ENCODE measurements at regions not wholly inside any gene's neighbourhood (a gene's known extent, or its start where the extent isn't known, plus 50 kb on each side); places are given as distances from the start of the nearest gene placed in this dataset.

- no peak overlapping the region for H3K4me3 ChIP-seq (ENCODE audit: low read depth, low read length)
- no peak for FAIRE-seq
- H3K27me3 ChIP-seq (ENCODE audit: control insufficient read depth, insufficient read depth, low read length), result no peaks in the 10 kb centered on the region
- TF ChIP-seq, protein P1, sequence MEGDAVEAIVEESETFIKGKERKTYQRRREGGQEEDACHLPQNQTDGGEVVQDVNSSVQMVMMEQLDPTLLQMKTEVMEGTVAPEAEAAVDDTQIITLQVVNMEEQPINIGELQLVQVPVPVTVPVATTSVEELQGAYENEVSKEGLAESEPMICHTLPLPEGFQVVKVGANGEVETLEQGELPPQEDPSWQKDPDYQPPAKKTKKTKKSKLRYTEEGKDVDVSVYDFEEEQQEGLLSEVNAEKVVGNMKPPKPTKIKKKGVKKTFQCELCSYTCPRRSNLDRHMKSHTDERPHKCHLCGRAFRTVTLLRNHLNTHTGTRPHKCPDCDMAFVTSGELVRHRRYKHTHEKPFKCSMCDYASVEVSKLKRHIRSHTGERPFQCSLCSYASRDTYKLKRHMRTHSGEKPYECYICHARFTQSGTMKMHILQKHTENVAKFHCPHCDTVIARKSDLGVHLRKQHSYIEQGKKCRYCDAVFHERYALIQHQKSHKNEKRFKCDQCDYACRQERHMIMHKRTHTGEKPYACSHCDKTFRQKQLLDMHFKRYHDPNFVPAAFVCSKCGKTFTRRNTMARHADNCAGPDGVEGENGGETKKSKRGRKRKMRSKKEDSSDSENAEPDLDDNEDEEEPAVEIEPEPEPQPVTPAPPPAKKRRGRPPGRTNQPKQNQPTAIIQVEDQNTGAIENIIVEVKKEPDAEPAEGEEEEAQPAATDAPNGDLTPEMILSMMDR (IDR thresholded peaks at IDR 0.05; ENCODE audit: insufficient read depth, low read length, severe bottlenecking), result no peak
- DNase-seq (ENCODE audit: low read depth), result no peak
- H3K36me3 ChIP-seq (ENCODE audit: control insufficient read depth, insufficient read depth, low read length), result no peaks in the 10 kb centered on the region
Observed at GRCh38 chr13:53321296-53321801, 292.7 kb downstream of the OLFM4 start.

- Histone ChIP-seq H3K36me3 (ENCODE audit: control insufficient read depth, insufficient read depth, low read length) (no peaks in the 10 kb centered on the region), H3K4me3 (ENCODE audit: low read depth, low read length) (no peak overlapping the region), H3K27me3 (ENCODE audit: control insufficient read depth, insufficient read depth, low read length) (no peaks in the 10 kb centered on the region)
- FAIRE-seq, result no peak
- TF ChIP-seq, protein P1 (IDR thresholded peaks at IDR 0.05; ENCODE audit: insufficient read depth, low read length, severe bottlenecking), result no peak
- DNase-seq (ENCODE audit: low read depth), result no peak
Observed at GRCh38 chr13:53324656-53325055, 296.0 kb downstream of the OLFM4 start.

GRCh38 chr13:53326716-53327115 is 298.1 kb downstream of the OLFM4 start:
- no peaks in the 10 kb centered on the region for H3K36me3 ChIP-seq (ENCODE audit: control insufficient read depth, insufficient read depth, low read length)
- H3K27me3 ChIP-seq (ENCODE audit: control insufficient read depth, insufficient read depth, low read length), result no peaks in the 10 kb centered on the region
- FAIRE-seq (no peak), DNase-seq (ENCODE audit: low read depth) (no peak)
- TF ChIP-seq, protein P1 (IDR thresholded peaks at IDR 0.05; ENCODE audit: insufficient read depth, low read length, severe bottlenecking), result no peak
- H3K4me3 ChIP-seq (ENCODE audit: low read depth, low read length), result no peak overlapping the region

DNA sequence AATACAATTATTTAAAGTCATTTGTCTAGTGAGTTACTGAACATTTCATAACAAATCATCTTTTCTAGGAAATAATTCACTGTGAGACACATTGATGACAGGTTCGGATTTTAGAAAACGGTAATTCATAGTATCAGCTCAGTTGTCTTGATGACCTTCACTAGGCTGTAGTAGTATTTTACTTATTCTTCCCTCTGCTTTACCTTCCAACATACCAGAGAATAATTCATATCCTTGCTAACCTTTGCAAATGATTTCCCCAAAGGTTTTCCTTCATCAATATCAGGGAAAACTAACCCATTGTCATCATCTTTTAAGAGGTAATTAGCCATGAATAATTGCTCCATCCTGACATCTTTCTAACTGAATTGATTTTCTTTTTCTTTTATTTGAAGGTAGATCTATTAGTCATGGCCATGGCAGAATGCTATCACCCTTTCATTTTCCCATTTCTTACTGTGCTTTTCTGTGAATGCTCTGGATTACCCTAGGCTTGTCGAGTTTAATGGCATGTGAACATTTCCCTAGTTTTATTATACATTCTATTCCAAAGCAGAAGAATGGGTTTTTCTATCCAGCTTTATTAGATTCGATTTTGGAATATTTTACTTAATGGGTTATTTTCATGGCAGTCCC is 299.2 kb downstream of the OLFM4 start:
- Histone ChIP-seq H3K4me3 (ENCODE audit: low read depth, low read length) (no peak overlapping the region), H3K27me3 (ENCODE audit: control insufficient read depth, insufficient read depth, low read length) (no peaks in the 10 kb centered on the region), H3K36me3 (ENCODE audit: control insufficient read depth, insufficient read depth, low read length) (no peaks in the 10 kb centered on the region)
- TF ChIP-seq, protein P1 (IDR thresholded peaks at IDR 0.05; ENCODE audit: insufficient read depth, low read length, severe bottlenecking), result no peak
- FAIRE-seq (no peak), DNase-seq (ENCODE audit: low read depth) (no peak)

DNA sequence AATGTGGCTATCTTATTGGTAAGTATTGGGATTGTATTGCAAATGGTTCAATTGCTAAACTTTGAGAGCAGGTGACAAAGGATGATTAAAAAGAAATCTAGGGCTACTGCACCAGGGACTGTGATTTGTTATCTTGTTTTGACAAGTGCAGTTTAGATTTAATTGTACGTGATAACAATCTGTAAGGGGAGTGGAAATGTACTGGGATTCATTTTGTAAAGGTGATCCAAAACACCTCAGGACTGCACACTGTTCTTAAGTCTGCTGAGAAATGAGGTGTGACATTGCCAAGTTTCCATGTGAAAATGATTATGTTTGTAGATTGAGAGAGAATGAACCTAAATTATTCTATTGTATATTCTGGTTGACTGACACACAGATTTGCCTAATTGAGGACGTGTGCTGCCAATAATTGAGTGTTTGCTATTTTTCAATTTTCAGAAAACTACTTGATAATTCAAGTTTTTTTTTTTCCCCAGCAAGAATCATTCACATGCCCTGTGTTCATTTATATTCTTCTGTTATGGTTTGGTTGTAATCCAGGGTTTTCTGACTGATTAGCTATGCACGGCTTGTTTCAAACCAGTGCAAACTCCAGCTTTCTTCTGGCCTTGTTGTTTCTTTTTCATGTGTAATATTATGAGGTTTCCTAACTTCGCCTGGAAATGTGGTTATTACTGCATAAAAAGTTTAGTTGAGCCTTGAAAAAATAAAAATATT is 308.0 kb downstream of the OLFM4 start:
- no peaks in the 10 kb centered on the region for H3K27me3 ChIP-seq (ENCODE audit: control insufficient read depth, insufficient read depth, low read length)
- no peak overlapping the region for H3K4me3 ChIP-seq (ENCODE audit: low read depth, low read length)
- TF ChIP-seq, protein P1 (IDR thresholded peaks at IDR 0.05; ENCODE audit: insufficient read depth, low read length, severe bottlenecking), result no peak
- FAIRE-seq, result no peak
- no peak for DNase-seq (ENCODE audit: low read depth)
- H3K36me3 ChIP-seq (ENCODE audit: control insufficient read depth, insufficient read depth, low read length), result no peaks in the 10 kb centered on the region

Data from bronchial epithelial cell (primary cell).